ENCODE measurements at regions not wholly inside any gene's neighbourhood (a gene's known extent, or its start where the extent isn't known, plus 50 kb on each side); places are given as distances from the start of the nearest gene placed in this dataset.

DNA sequence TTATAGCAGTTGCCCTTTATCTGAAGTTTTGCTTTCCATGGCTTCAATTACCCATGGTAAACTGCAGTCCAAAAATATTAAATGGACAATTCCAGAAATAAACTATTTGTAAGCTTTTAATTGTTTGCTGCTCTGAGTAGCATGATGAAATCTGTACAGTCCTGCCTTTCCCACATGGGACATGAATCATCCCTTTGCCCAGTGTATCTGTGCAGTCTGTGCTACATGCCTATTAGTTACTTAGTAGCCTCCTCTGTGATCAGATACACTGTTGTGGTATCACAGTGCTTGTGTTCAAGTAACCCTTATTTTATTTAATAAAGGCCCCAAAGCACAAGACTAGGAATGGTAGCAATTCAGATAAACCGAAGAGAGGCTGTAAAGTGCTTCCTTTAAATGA, 810.6 kb upstream of the PIK3C3 start:
- no peaks in the 10 kb centered on the region for H3K27me3 ChIP-seq (ENCODE audit: control insufficient read depth, insufficient read depth, low read length)
- intact Hi-C loops (cut with DNase I) = no loop called here

DNA sequence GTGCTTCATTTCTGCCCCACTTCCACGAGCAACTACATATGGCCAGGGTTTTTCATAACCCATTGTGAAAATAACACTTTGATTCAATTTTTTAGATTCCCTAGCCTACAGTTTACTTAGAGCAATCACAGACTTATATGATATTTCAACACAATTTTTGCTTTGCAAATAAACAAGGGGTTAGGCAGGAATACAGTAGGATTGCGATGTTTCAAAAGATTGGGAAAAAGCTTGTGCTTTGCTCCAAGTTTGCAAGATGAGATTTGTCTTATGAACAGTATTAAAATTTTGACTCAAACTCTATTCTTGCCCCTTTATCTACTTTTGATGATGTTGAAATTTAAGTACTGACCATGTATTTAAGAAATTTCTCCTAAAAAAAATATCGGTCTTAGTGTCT, 814.5 kb upstream of the PIK3C3 start:
- H3K9ac ChIP-seq (ENCODE audit: low read length in 3 of 3) = no peak overlapping the region
- no peak overlapping the region for H3K27ac ChIP-seq (ENCODE audit: low read depth in 2 of 2, low read length in 2 of 2)
- no peak overlapping the region for H3K4me3 ChIP-seq (ENCODE audit: low read length in 3 of 3)
- no peak for DNase-seq
- no peaks in the 10 kb centered on the region for H3K27me3 ChIP-seq (ENCODE audit: control insufficient read depth, insufficient read depth, low read length)
- intact Hi-C loops (cut with DNase I) = no loop called here
- no peaks in the 10 kb centered on the region for H3K9me3 ChIP-seq (ENCODE audit: control insufficient read depth in 2 of 3, insufficient read depth in 1 of 3, low read length in 3 of 3)
- FAIRE-seq = no peak
- no peaks in the 10 kb centered on the region for H3K36me3 ChIP-seq (ENCODE audit: control insufficient read depth in 2 of 3, insufficient read depth in 3 of 3, low read length in 3 of 3)
- H3K4me1 ChIP-seq (ENCODE audit: control insufficient read depth in 2 of 3, insufficient read depth in 2 of 3, low read depth in 1 of 3, low read length in 3 of 3) = no peaks in the 10 kb centered on the region
- TF ChIP-seq, protein P1, sequence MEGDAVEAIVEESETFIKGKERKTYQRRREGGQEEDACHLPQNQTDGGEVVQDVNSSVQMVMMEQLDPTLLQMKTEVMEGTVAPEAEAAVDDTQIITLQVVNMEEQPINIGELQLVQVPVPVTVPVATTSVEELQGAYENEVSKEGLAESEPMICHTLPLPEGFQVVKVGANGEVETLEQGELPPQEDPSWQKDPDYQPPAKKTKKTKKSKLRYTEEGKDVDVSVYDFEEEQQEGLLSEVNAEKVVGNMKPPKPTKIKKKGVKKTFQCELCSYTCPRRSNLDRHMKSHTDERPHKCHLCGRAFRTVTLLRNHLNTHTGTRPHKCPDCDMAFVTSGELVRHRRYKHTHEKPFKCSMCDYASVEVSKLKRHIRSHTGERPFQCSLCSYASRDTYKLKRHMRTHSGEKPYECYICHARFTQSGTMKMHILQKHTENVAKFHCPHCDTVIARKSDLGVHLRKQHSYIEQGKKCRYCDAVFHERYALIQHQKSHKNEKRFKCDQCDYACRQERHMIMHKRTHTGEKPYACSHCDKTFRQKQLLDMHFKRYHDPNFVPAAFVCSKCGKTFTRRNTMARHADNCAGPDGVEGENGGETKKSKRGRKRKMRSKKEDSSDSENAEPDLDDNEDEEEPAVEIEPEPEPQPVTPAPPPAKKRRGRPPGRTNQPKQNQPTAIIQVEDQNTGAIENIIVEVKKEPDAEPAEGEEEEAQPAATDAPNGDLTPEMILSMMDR (IDR thresholded peaks at IDR 0.05; ENCODE audit: borderline replicate concordance, extremely low read depth, insufficient read depth) = no peak

More for the DNA sequence above, 810.6 kb upstream of the PIK3C3 start:
- DNase-seq (no peak), FAIRE-seq (no peak)
- H3K9me3 ChIP-seq (ENCODE audit: control insufficient read depth in 2 of 3, insufficient read depth in 1 of 3, low read length in 3 of 3) = no peaks in the 10 kb centered on the region
- TF ChIP-seq, protein P1 (IDR thresholded peaks at IDR 0.05; ENCODE audit: borderline replicate concordance, extremely low read depth, insufficient read depth) = no peak
- no peak overlapping the region for H3K4me3 ChIP-seq (ENCODE audit: low read length in 3 of 3)
- H3K36me3 ChIP-seq (ENCODE audit: control insufficient read depth in 2 of 3, insufficient read depth in 3 of 3, low read length in 3 of 3) = no peaks in the 10 kb centered on the region
- H3K27ac ChIP-seq (ENCODE audit: low read depth in 2 of 2, low read length in 2 of 2) = no peak overlapping the region
- no peak overlapping the region for H3K9ac ChIP-seq (ENCODE audit: low read length in 3 of 3)
- H3K4me1 ChIP-seq (ENCODE audit: control insufficient read depth in 2 of 3, insufficient read depth in 2 of 3, low read depth in 1 of 3, low read length in 3 of 3) = no peaks in the 10 kb centered on the region

DNA sequence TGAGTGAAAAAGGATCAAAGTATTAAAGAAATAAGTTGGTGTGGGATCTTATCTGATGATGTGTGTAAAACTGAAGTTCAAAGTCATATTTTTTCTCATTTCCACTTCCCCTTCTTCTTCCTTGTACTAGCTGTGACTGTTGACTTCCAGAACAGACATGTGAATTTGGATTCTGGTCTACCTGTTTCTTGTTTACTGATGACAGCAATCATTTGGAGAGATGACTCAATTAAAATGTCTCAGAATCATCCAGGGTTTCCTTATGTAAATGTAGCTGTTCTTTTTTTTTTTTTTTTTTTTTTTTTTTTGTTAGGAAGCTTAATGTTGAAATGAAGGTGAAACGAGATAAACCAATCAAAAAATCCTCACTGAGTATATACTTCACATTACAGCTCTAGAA, 819.9 kb upstream of the PIK3C3 start:
- TF ChIP-seq, protein P1 (IDR thresholded peaks at IDR 0.05; ENCODE audit: borderline replicate concordance, extremely low read depth, insufficient read depth) = no peak

DNA sequence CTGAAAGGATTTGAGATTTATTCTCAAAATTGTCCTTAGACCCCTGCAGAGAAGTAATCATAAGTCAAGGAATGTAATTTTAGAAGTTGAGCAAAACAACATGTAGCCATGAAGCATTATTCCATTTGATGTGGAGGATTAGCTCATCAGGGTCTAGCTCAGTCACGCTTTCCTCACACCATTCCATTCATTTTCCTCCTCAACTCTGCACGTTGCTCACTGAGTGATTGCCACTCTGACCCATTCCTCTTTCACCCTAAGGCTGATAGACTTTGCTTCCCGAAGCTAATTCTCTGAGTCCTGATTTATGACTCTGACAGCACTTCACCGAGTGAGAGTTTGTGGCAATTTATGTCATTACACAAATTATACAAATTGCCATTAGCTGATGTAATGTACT, 820.6 kb upstream of the PIK3C3 start:
- Histone ChIP-seq H3K36me3 (ENCODE audit: control insufficient read depth in 2 of 3, insufficient read depth in 3 of 3, low read length in 3 of 3) (no peaks in the 10 kb centered on the region), H3K27me3 (ENCODE audit: control insufficient read depth, insufficient read depth, low read length) (no peaks in the 10 kb centered on the region), H3K4me1 (ENCODE audit: control insufficient read depth in 2 of 3, insufficient read depth in 2 of 3, low read depth in 1 of 3, low read length in 3 of 3) (no peaks in the 10 kb centered on the region), H3K9ac (ENCODE audit: low read length in 3 of 3) (no peak overlapping the region), H3K4me3 (ENCODE audit: low read length in 3 of 3) (no peak overlapping the region), H3K27ac (ENCODE audit: low read depth in 2 of 2, low read length in 2 of 2) (no peak overlapping the region), H3K9me3 (ENCODE audit: control insufficient read depth in 2 of 3, insufficient read depth in 1 of 3, low read length in 3 of 3) (no peaks in the 10 kb centered on the region)
- TF ChIP-seq, protein P1 (IDR thresholded peaks at IDR 0.05; ENCODE audit: borderline replicate concordance, extremely low read depth, insufficient read depth) = no peak
- intact Hi-C loops (cut with DNase I) = no loop called here
- DNase-seq (peak in 2 of 5 donors; percentile 7 to 29), FAIRE-seq (no peak)

More for the DNA sequence above, 819.9 kb upstream of the PIK3C3 start:
- FAIRE-seq (no peak), DNase-seq (no peak)
- H3K9ac ChIP-seq (ENCODE audit: low read length in 3 of 3) = no peak overlapping the region
- H3K36me3 ChIP-seq (ENCODE audit: control insufficient read depth in 2 of 3, insufficient read depth in 3 of 3, low read length in 3 of 3) = no peaks in the 10 kb centered on the region
- H3K4me1 ChIP-seq (ENCODE audit: control insufficient read depth in 2 of 3, insufficient read depth in 2 of 3, low read depth in 1 of 3, low read length in 3 of 3) = no peaks in the 10 kb centered on the region
- H3K27me3 ChIP-seq (ENCODE audit: control insufficient read depth, insufficient read depth, low read length) = no peaks in the 10 kb centered on the region
- no peak overlapping the region for H3K4me3 ChIP-seq (ENCODE audit: low read length in 3 of 3)
- no peak overlapping the region for H3K27ac ChIP-seq (ENCODE audit: low read depth in 2 of 2, low read length in 2 of 2)
- intact Hi-C loops (cut with DNase I) = no loop called here
- no peaks in the 10 kb centered on the region for H3K9me3 ChIP-seq (ENCODE audit: control insufficient read depth in 2 of 3, insufficient read depth in 1 of 3, low read length in 3 of 3)
